Esophagus muscularis mucosa (tissue), 4 donors: ENCODE measurements at regions not wholly inside any gene's neighbourhood (a gene's known extent, or its start where the extent isn't known, plus 50 kb on each side); places are given as distances from the start of the nearest gene placed in this dataset.

Experiments used
- EP300 ChIP-seq: sonication (generic); formaldehyde crosslinking; IDR thresholded peaks from one replicate; pipeline ENCODE4 v1.6.1; 2017; ENCODE audit warnings: antibody characterized with exemption
- POLR2A ChIP-seq: fragments of 450-650 bp; IDR thresholded peaks from one replicate; pipeline ENCODE4 v1.6.1; 2017; ENCODE audit warnings: antibody characterized with exemption, moderate library complexity, mild to moderate bottlenecking, low read depth
- TF ChIP-seq, protein P1 (sequence below), 3 experiments: fragments of 200-600 bp in 2 of 3; fragments of 450-650 bp in 1 of 3; sonication (generic) in 2 of 3; IDR thresholded peaks; one replicate each; pipeline ENCODE4 v1.5.1; 2017 to 2019; ENCODE audit warnings: antibody characterized with exemption in 3 of 3, mild to moderate bottlenecking in 2 of 3, moderate library complexity in 1 of 3

DNA sequence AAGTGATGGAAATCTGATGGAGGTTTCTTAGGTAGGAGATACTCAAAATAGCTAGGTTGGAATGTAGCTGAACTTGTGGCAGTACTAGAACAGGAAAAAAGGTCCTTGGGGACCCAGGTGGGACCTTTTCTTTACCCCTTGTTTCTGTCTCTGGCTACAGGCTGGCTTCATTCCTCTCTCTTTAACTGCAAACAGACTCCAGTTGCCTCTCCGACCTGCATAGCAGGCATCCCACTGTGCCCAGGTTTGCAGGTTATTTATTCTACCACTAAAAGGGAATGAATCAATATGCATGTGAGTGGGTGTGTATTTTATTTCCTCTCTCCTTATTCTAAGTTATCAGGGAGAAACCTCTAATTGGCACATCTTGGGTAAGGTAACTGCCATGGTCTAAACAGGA is 758.1 kb downstream of the MED13L start:
- TF ChIP-seq, protein P1, sequence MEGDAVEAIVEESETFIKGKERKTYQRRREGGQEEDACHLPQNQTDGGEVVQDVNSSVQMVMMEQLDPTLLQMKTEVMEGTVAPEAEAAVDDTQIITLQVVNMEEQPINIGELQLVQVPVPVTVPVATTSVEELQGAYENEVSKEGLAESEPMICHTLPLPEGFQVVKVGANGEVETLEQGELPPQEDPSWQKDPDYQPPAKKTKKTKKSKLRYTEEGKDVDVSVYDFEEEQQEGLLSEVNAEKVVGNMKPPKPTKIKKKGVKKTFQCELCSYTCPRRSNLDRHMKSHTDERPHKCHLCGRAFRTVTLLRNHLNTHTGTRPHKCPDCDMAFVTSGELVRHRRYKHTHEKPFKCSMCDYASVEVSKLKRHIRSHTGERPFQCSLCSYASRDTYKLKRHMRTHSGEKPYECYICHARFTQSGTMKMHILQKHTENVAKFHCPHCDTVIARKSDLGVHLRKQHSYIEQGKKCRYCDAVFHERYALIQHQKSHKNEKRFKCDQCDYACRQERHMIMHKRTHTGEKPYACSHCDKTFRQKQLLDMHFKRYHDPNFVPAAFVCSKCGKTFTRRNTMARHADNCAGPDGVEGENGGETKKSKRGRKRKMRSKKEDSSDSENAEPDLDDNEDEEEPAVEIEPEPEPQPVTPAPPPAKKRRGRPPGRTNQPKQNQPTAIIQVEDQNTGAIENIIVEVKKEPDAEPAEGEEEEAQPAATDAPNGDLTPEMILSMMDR (IDR thresholded peaks at IDR 0.05), result no peak
- TF ChIP-seq EP300 (no peak), POLR2A (no peak)
